Right lobe of liver (tissue), 6 donors: ENCODE measurements at regions not wholly inside any gene's neighbourhood (a gene's known extent, or its start where the extent isn't known, plus 50 kb on each side); places are given as distances from the start of the nearest gene placed in this dataset.
"Not testable (repeated sequence)": the region's sequence is repeated elsewhere in the genome, so short reads cannot be mapped to it uniquely, and the experiment has no call there.

ENCODE experiments used
- ATAC-seq, 4 donors: fragments of 200-7000 bp; cut with Tn5 transposase; one replicate each; pipeline ENCODE4 v1.9.1; 2020; ENCODE audit warnings: mild to moderate bottlenecking in 4 of 4, moderate library complexity in 4 of 4
- DNase-seq, 3 donors: peaks; one replicate each; pipeline ENCODE4 v3.0.0-alpha.2; 2020
- H3K27ac ChIP-seq, 3 donors: fragments of 200-600 bp; one replicate each; pipeline ENCODE4 v1.8.0; 2022
- H3K27me3 ChIP-seq, 2 donors: fragments of 200-600 bp; one replicate each; pipeline ENCODE4 v1.8.0; 2022
- H3K36me3 ChIP-seq, 4 donors: fragments of 200-600 bp; sonication (generic) in 1 of 4; one replicate each; pipeline versions ENCODE4 v1.5.1 to v1.8.0; 2017 to 2022; ENCODE audit warnings: control low read depth in 1 of 4
- H3K4me1 ChIP-seq, 4 donors: fragments of 200-600 bp; sonication (generic) in 1 of 4; one replicate each; pipeline versions ENCODE4 v1.5.1 to v1.8.0; 2017 to 2022; ENCODE audit warnings: control low read depth in 1 of 4
- H3K4me3 ChIP-seq, 3 donors: fragments of 200-600 bp; one replicate each; pipeline ENCODE4 v1.8.0; 2022
- H3K9me3 ChIP-seq, 4 donors: fragments of 200-600 bp; sonication (generic) in 1 of 4; one replicate each; pipeline versions ENCODE4 v1.5.1 to v1.8.0; 2017 to 2022; ENCODE audit warnings: control low read depth in 1 of 4
- POLR2A ChIP-seq: fragments of 450-650 bp; IDR thresholded peaks from one replicate; pipeline ENCODE4 v1.6.1; 2017; ENCODE audit warnings: antibody characterized with exemption, mild to moderate bottlenecking
- WGBS: methylation state at CpG from one replicate; pipeline ENCODE4 v1.1.6; 2018; ENCODE audit warnings: low coverage, low lambda C conversion rate; ENCODE audit not compliant: insufficient coverage; ENCODE audit errors: missing lambda C conversion rate; 5-methylcytosine and 5-hydroxymethylcytosine counted together
- intact Hi-C, 2 donors: fragments of 100-400 bp; cut with DNase I; formaldehyde crosslinking; loops; one replicate each; pipeline versions ENCODE4 v1.11.2 to v1.14.1; 2022
- TF ChIP-seq, protein P1 (sequence below), 4 donors: fragments of 200-600 bp in 3 of 4; fragments of 450-650 bp in 1 of 4; IDR thresholded peaks; one replicate each; pipeline versions ENCODE4 v1.5.1 to v1.8.0; 2016 to 2022; ENCODE audit warnings: antibody characterized with exemption in 4 of 4, mild to moderate bottlenecking in 2 of 4
- donor health status: DM: no; HTN: yes; CAD: no.
- donor health status: DM: no; HTN: no; CAD: no.
- donor health status: DM: no; HTN: no; CAD: no.
- donor health status: DM: no; HTN: yes; CAD: no.
- donor health status: DM: no; HTN: yes; CAD: no.

- DNase-seq = no peak
- H3K4me3 ChIP-seq = no peak overlapping the region
- WGBS = 39% methylated on average over 2 of the region's 2 CpGs
- no peaks in the 10 kb centered on the region for H3K36me3 ChIP-seq
- no peaks in the 10 kb centered on the region for H3K4me1 ChIP-seq
- no peak overlapping the region for H3K27ac ChIP-seq
- intact Hi-C loops = no loop called here
- TF ChIP-seq POLR2A = no peak
- TF ChIP-seq, protein P1, sequence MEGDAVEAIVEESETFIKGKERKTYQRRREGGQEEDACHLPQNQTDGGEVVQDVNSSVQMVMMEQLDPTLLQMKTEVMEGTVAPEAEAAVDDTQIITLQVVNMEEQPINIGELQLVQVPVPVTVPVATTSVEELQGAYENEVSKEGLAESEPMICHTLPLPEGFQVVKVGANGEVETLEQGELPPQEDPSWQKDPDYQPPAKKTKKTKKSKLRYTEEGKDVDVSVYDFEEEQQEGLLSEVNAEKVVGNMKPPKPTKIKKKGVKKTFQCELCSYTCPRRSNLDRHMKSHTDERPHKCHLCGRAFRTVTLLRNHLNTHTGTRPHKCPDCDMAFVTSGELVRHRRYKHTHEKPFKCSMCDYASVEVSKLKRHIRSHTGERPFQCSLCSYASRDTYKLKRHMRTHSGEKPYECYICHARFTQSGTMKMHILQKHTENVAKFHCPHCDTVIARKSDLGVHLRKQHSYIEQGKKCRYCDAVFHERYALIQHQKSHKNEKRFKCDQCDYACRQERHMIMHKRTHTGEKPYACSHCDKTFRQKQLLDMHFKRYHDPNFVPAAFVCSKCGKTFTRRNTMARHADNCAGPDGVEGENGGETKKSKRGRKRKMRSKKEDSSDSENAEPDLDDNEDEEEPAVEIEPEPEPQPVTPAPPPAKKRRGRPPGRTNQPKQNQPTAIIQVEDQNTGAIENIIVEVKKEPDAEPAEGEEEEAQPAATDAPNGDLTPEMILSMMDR (IDR thresholded peaks at IDR 0.05) = no peak
- H3K9me3 ChIP-seq = no peaks in the 10 kb centered on the region
- no peak for ATAC-seq
- H3K27me3 ChIP-seq = no peaks in the 10 kb centered on the region
These were observed 104.4 kb downstream of the FANCF start for GRCh38 chr11:22521226-22521625.

- TF ChIP-seq, protein P1 (IDR thresholded peaks at IDR 0.05) = no peak
- no peak for TF ChIP-seq POLR2A
- ATAC-seq (no peak), DNase-seq (no peak)
- Histone ChIP-seq H3K36me3 (no peaks in the 10 kb centered on the region), H3K27me3 (no peaks in the 10 kb centered on the region), H3K4me3 (no peak overlapping the region), H3K9me3 (no peaks in the 10 kb centered on the region), H3K27ac (no peak overlapping the region), H3K4me1 (no peaks in the 10 kb centered on the region)
- intact Hi-C loops = no loop called here
These were observed 105.1 kb downstream of the FANCF start for GRCh38 chr11:22520521-22520920.

DNA sequence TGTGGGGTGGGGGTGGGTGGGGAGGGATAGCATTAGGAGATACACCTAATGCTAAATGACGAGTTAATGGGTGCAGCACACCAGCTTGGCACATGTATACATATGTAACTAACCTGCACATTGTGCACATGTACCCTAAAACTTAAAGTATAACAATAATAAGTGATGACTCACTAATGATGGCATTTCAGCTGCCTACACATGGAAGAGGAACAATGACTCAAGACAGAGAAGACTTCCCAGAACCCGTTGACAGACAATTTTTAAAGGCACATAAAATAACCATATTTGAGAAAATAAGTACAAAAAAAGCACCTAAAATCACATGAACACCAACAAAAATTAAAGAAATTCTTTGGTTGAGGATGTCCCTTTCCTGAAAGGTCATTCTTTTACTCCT is 107.3 kb downstream of the FANCF start:
- DNase-seq, H3K4me3 ChIP-seq, H3K27ac ChIP-seq, H3K27me3 ChIP-seq, H3K9me3 ChIP-seq, H3K36me3 ChIP-seq, H3K4me1 ChIP-seq, intact Hi-C loops, ATAC-seq: not testable (repeated sequence)
- 40% methylated on average over 2 of the region's 2 CpGs for WGBS

DNA sequence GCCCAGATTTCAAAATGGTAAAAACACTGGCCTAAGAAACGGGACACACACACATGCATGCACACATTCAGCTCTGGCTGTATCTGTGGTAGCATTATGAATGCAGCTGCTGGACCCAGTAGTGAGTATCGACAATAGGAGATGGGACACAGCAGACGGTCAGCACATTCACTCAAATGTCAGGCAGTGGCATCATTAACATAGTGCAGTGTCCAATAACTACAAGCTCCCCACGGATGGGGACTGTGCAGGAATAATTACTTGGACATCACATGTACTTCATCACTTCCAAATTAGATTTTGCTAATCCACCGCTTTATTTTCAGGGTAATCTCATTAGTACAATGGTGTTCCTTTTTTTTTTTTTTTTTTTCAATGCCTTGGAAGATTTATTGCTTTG is 109.5 kb downstream of the FANCF start:
- H3K27me3 ChIP-seq = no peaks in the 10 kb centered on the region
- no peak overlapping the region for H3K4me3 ChIP-seq
- H3K9me3 ChIP-seq = no peaks in the 10 kb centered on the region
- DNase-seq (no peak), ATAC-seq (no peak)
- H3K27ac ChIP-seq = no peak overlapping the region
- intact Hi-C loops = no loop called here
- TF ChIP-seq, protein P1 (IDR thresholded peaks at IDR 0.05) = no peak
- no peak for TF ChIP-seq POLR2A
- H3K36me3 ChIP-seq = no peaks in the 10 kb centered on the region
- H3K4me1 ChIP-seq = no peaks in the 10 kb centered on the region
- 37% methylated on average over 5 of the region's 5 CpGs for WGBS

DNA sequence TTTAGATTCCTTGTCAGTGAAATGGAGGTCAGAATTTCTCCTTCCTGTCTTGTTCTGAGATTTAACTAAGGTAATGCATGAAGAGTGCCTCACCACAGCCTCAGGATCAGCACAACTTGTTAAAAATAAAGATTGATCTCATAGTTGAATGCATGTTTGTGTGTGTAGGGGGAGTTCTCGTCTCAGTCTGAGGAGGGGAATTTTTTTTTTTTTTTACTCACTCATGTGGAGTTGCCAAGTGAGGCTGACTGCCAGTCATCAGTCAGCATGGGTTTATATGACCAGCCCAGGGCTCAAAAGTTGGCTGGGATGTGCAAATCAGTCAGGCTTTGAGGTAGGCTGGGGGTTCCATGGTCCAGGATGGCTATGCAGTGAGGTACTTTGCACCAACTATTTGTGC is 113.2 kb downstream of the FANCF start:
- intact Hi-C loops = no loop called here
- TF ChIP-seq POLR2A = no peak
- TF ChIP-seq, protein P1 (IDR thresholded peaks at IDR 0.05) = no peak
- no peak for ATAC-seq
- H3K9me3 ChIP-seq = no peaks in the 10 kb centered on the region
- no peak overlapping the region for H3K4me3 ChIP-seq
- H3K27me3 ChIP-seq = no peaks in the 10 kb centered on the region
- DNase-seq = no peak
- H3K4me1 ChIP-seq = no peaks in the 10 kb centered on the region
- no peak overlapping the region for H3K27ac ChIP-seq
- no peaks in the 10 kb centered on the region for H3K36me3 ChIP-seq
- 15% methylated on average over 1 of the region's 1 CpG for WGBS
